ENCODE measurements at regions not wholly inside any gene's neighbourhood (a gene's known extent, or its start where the extent isn't known, plus 50 kb on each side); places are given as distances from the start of the nearest gene placed in this dataset. TPM values are rescaled to one million over a fixed set of nuclear protein-coding genes. Genes with fewer than 3 reads are reported as not detected.
"Not testable (repeated sequence)": the region's sequence is repeated elsewhere in the genome, so short reads cannot be mapped to it uniquely, and the experiment has no call there.

GRCh38 chr7:96923345-96923744 is 82.0 kb upstream of the DLX6 start:
- not testable (repeated sequence) for DNase-seq (ENCODE audit: low spot score)

GRCh38 chr7:96927131-96927530 is 78.2 kb upstream of the DLX6 start:
- no peak for DNase-seq (ENCODE audit: low spot score)

GRCh38 chr7:96928965-96929364 is 76.4 kb upstream of the DLX6 start:
- no peak for DNase-seq (ENCODE audit: low spot score)

GRCh38 chr7:96931891-96932290 is 73.5 kb upstream of the DLX6 start:
- DNase-seq (ENCODE audit: low spot score), result no peak

- no peak for DNase-seq (ENCODE audit: low spot score)
Observed at GRCh38 chr7:96933067-96933645, 72.2 kb upstream of the DLX6 start.

- no peak for DNase-seq (ENCODE audit: low spot score)
Observed at GRCh38 chr7:96936621-96937020, 68.7 kb upstream of the DLX6 start.

GRCh38 chr7:96942112-96942511 is 63.2 kb upstream of the DLX6 start:
- no peak for DNase-seq (ENCODE audit: low spot score)

GRCh38 chr7:96949766-96950165 is 55.6 kb upstream of the DLX6 start:
- DNase-seq (ENCODE audit: low spot score), result no peak

GRCh38 chr7:96952974-96953391 is 52.4 kb upstream of the DLX6 start:
- DNase-seq (ENCODE audit: low spot score), result no peak

GRCh38 chr7:96953676-96954513 is 51.5 kb upstream of the DLX6 start:
- no peak for DNase-seq (ENCODE audit: low spot score)

Small RNA genes lying in the stretch of these regions (small RNA-seq; reads per million reads assigned to genes)
- gene RN7SL252P, result not detected
